GM12875 (cell line): ENCODE measurements at regions not wholly inside any gene's neighbourhood (a gene's known extent, or its start where the extent isn't known, plus 50 kb on each side); places are given as distances from the start of the nearest gene placed in this dataset.

Source experiments
- H3K4me3 ChIP-seq: one replicate; pipeline ENCODE4 v1.5.1; 2011; ENCODE audit warnings: low read depth, low read length, control low read depth
- CTCF ChIP-seq: IDR thresholded peaks from 2 replicates; pipeline ENCODE4 v1.5.1; 2011; ENCODE audit warnings: low read depth, mild to moderate bottlenecking, control low read depth, inconsistent platforms, low read length, moderate library complexity, borderline replicate concordance; ENCODE audit not compliant: insufficient read depth

- no peak for TF ChIP-seq CTCF
- H3K4me3 ChIP-seq = no peak overlapping the region
These were observed 70.3 kb downstream of the CAPZA3 start for GRCh38 chr12:18808221-18808620.

- TF ChIP-seq CTCF = no peak
These were observed 72.8 kb downstream of the CAPZA3 start for GRCh38 chr12:18810537-18811253.

GRCh38 chr12:18811273-18811672 lies 73.4 kb downstream of the CAPZA3 start:
- TF ChIP-seq CTCF = no peak
- no peak overlapping the region for H3K4me3 ChIP-seq

More at GRCh38 chr12:18810537-18811253, 72.8 kb downstream of the CAPZA3 start:
- H3K4me3 ChIP-seq = no peak overlapping the region

- no peak overlapping the region for H3K4me3 ChIP-seq
- TF ChIP-seq CTCF = no peak
These were observed 75.8 kb downstream of the CAPZA3 start for GRCh38 chr12:18813753-18814152.

- TF ChIP-seq CTCF = no peak
- no peak overlapping the region for H3K4me3 ChIP-seq
These were observed 80.8 kb downstream of the CAPZA3 start for GRCh38 chr12:18818579-18819268.

GRCh38 chr12:18819484-18819883 lies 81.6 kb downstream of the CAPZA3 start:
- no peak overlapping the region for H3K4me3 ChIP-seq
- no peak for TF ChIP-seq CTCF

- no peak for TF ChIP-seq CTCF
- no peak overlapping the region for H3K4me3 ChIP-seq
These were observed 85.5 kb downstream of the CAPZA3 start for GRCh38 chr12:18823461-18823860.
